IPS-18c (cell line): ENCODE measurements at regions not wholly inside any gene's neighbourhood (a gene's known extent, or its start where the extent isn't known, plus 50 kb on each side); places are given as distances from the start of the nearest gene placed in this dataset.

Experiments
- H3K4me3 ChIP-seq: 2 replicates; pipeline ENCODE4 v1.7.0; 2013; ENCODE audit warnings: low read depth, mild to moderate bottlenecking, low read length, moderate library complexity; ENCODE audit not compliant: insufficient read depth
- H3K9me3 ChIP-seq: one replicate; pipeline ENCODE4 v1.6.1; 2013; ENCODE audit warnings: mild to moderate bottlenecking, low read length, moderate library complexity; ENCODE audit not compliant: control insufficient read depth, insufficient read depth

GRCh38 chr2:150538651-150539201, 51.3 kb upstream of the RND3 start:
- Histone ChIP-seq H3K4me3 (no peak overlapping the region), H3K9me3 (no peaks in the 10 kb centered on the region)
